ENCODE measurements at regions not wholly inside any gene's neighbourhood (a gene's known extent, or its start where the extent isn't known, plus 50 kb on each side); places are given as distances from the start of the nearest gene placed in this dataset.

DNA sequence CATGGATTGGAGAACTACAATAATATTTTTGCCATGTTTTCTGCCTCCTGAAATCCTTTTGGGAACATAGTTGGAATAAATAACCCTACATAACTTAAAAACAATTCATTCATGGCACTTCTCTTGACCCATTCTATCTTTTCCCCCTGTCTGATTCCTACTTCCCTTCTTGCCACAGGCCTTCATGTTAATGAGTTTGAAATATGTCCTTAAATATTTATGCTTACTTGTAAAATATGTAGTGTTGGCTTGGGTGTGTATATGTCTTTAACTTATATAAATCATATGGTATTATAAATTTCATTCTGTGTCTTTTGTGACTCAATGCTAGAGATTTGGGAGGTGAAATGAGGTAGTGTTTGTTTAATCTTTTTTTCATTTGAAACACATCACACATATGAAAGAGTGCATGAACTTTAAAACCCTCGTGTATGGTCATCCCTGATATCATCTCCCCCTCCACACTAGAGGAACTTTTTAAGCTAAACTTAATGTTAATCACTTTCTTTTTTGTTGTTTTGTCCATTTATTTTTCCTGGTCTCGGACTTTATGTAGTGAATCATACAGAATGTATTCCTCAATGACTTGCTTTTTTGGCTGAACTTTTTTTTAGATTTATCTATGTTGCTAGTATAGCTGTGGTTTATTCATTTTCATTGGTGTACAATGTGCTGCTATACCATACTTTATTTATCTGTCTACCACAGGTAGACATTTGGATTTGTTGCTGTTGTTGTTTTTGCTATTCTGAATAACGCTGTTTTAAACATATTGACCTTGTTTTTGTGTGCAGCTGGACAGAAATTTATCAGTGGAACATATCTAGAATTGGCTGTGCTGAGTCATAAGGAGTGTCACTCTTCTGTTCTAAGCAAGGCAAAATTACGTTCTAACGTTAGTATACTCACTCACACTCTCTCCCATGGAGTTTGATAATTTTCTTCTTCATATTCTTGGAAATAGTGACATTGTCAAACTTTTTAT, 441.6 kb downstream of the PLPP3 start:
- no peak overlapping the region for H2AFZ ChIP-seq (ENCODE audit: low read length)
- CTCF ChIA-PET (ENCODE audit: partially characterized antibody) = interaction anchor here (0.5 to 1.4 kb wide), 3 partner anchors 19 to 447 kb away, joined by 3 read pairs; no protein-coding TSS in a partner anchor
- FAIRE-seq (no peak), DNase-seq (ENCODE audit: low read depth in 1 of 2, low spot score in 2 of 2) (no peak)
- H3K4ac ChIP-seq (replicated peaks; ENCODE audit: insufficient read length, low read depth, low read length) = no peak overlapping the region
- no peak overlapping the region for H2BK5ac ChIP-seq (ENCODE audit: low read depth, low read length)
- H2AK5ac ChIP-seq (ENCODE audit: low read depth, low read length) = no peak overlapping the region
- H3K36me3 ChIP-seq (ENCODE audit: control insufficient read depth in 2 of 4, insufficient read depth in 4 of 4, low read length in 3 of 4) = no peaks in the 10 kb centered on the region
- H3K23ac ChIP-seq (ENCODE audit: insufficient read length) = no peak overlapping the region
- no peak overlapping the region for H3K18ac ChIP-seq (ENCODE audit: extremely low read depth, low read length)
- no peaks in the 10 kb centered on the region for H3K9me3 ChIP-seq (ENCODE audit: insufficient read depth in 2 of 2, low read depth in 1 of 2, low read length in 1 of 2)
- H3K9ac ChIP-seq (replicated peaks in 1 of 4; ENCODE audit: extremely low read depth in 1 of 4, low read depth in 3 of 4, low read length in 3 of 4) = no peak overlapping the region
- no peak overlapping the region for H3K27ac ChIP-seq (ENCODE audit: low read depth, low read length)
- no peak overlapping the region for H3K4me2 ChIP-seq (ENCODE audit: insufficient read depth in 1 of 2, low read depth in 2 of 2, low read length in 2 of 2)
- H3K27me3 ChIP-seq (replicated peaks in 1 of 4; ENCODE audit: control insufficient read depth in 3 of 4, extremely low read depth in 1 of 4, insufficient read depth in 3 of 4, low read length in 3 of 4) = no peaks in the 10 kb centered on the region
- H4K5ac ChIP-seq (ENCODE audit: insufficient read length, low read depth, low read length) = no peak overlapping the region
- WGBS, 2 experiments (ENCODE audit: extremely low coverage in 1 of 2, insufficient coverage in 1 of 2, insufficient read length in 1 of 2, insufficient replicate concordance in 2 of 2, low coverage in 1 of 2, low lambda C conversion rate in 2 of 2, missing lambda C conversion rate in 1 of 2) = 91% methylated on average over 5 of the region's 5 CpGs; no CpG with 5 or more reads in 1 of the 2 experiments
- H4K91ac ChIP-seq (replicated peaks; ENCODE audit: insufficient read length, low read length) = no peak overlapping the region
- H3K4me1 ChIP-seq (replicated peaks in 1 of 4; ENCODE audit: control insufficient read depth in 3 of 4, insufficient read depth in 4 of 4, low read length in 3 of 4) = no peaks in the 10 kb centered on the region
- H3K79me2 ChIP-seq (ENCODE audit: control insufficient read depth in 1 of 2, insufficient read depth in 2 of 2, low read length in 2 of 2) = no peaks in the 10 kb centered on the region
- no peak overlapping the region for H2BK120ac ChIP-seq (replicated peaks; ENCODE audit: low read depth, low read length)
- H2BK12ac ChIP-seq (ENCODE audit: low read depth, low read length) = no peak overlapping the region
- POLR2A ChIA-PET (ENCODE audit: partially characterized antibody) = no interaction called here
- no peaks in the 10 kb centered on the region for H3K79me1 ChIP-seq (ENCODE audit: low read depth, low read length)
- TF ChIP-seq, protein P1, sequence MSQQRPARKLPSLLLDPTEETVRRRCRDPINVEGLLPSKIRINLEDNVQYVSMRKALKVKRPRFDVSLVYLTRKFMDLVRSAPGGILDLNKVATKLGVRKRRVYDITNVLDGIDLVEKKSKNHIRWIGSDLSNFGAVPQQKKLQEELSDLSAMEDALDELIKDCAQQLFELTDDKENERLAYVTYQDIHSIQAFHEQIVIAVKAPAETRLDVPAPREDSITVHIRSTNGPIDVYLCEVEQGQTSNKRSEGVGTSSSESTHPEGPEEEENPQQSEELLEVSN (IDR thresholded peaks at IDR 0.05) = no peak
- TF ChIP-seq HDAC6 (IDR thresholded peaks at IDR 0.05; ENCODE audit: low read depth, low read length) = no peak
- no peak for TF ChIP-seq RFX5 (IDR thresholded peaks at IDR 0.05; ENCODE audit: borderline replicate concordance, low read depth, low read length)
- TF ChIP-seq GABPA (IDR thresholded peaks at IDR 0.05; ENCODE audit: borderline replicate concordance, insufficient read depth, low read length) = no peak
- no peak for TF ChIP-seq RBBP5 (IDR thresholded peaks at IDR 0.05; ENCODE audit: borderline replicate concordance, low read depth, low read length)
- no peak for TF ChIP-seq CHD2 (IDR thresholded peaks at IDR 0.05; ENCODE audit: low read length)
- TF ChIP-seq HDAC2 (IDR thresholded peaks at IDR 0.05; ENCODE audit: borderline replicate concordance in 1 of 2, low read depth in 2 of 2, low read length in 2 of 2) = no peak
- TF ChIP-seq BRCA1 (IDR thresholded peaks at IDR 0.05; ENCODE audit: low read depth, low read length) = no peak
- TF ChIP-seq KDM4A (IDR thresholded peaks at IDR 0.05; ENCODE audit: low read depth, low read length, severe bottlenecking) = no peak
- no peak for TF ChIP-seq CREB1 (IDR thresholded peaks at IDR 0.05)
- no peak for TF ChIP-seq CEBPB (IDR thresholded peaks at IDR 0.05; ENCODE audit: low read depth, low read length)
- TF ChIP-seq EGR1 (IDR thresholded peaks at IDR 0.05; ENCODE audit: borderline replicate concordance, low read depth, low read length) = no peak
- no peaks in the 10 kb centered on the region for H3K23me2 ChIP-seq (ENCODE audit: low read depth, low read length)
- H4K8ac ChIP-seq (ENCODE audit: extremely low read depth, insufficient read depth, low read length) = no peak overlapping the region
- H3K14ac ChIP-seq (ENCODE audit: insufficient read length) = no peak overlapping the region
- no peaks in the 10 kb centered on the region for H4K20me1 ChIP-seq (replicated peaks in 1 of 2; ENCODE audit: control insufficient read depth in 1 of 2, insufficient read depth in 2 of 2, low read length in 2 of 2)
- no peak overlapping the region for H2BK15ac ChIP-seq (ENCODE audit: low read length)
- H2BK20ac ChIP-seq (ENCODE audit: low read length) = no peak overlapping the region
- no peak overlapping the region for H3K56ac ChIP-seq (replicated peaks; ENCODE audit: insufficient read length, low read depth, low read length)
- no peak overlapping the region for H3K4me3 ChIP-seq (ENCODE audit: extremely low read depth in 1 of 4, insufficient read depth in 2 of 4, low read depth in 3 of 4, low read length in 4 of 4)
